Right atrium auricular region (tissue), 2 donors: ENCODE measurements at regions not wholly inside any gene's neighbourhood (a gene's known extent, or its start where the extent isn't known, plus 50 kb on each side); places are given as distances from the start of the nearest gene placed in this dataset.
"Not testable (repeated sequence)": the region's sequence is repeated elsewhere in the genome, so short reads cannot be mapped to it uniquely, and the experiment has no call there.

Experiments
- DNase-seq: peaks from one replicate; pipeline ENCODE4 v3.0.0-alpha.2; 2019; ENCODE audit warnings: low spot score
- H3K27ac ChIP-seq, 2 donors: fragments of 200-600 bp; sonication (generic); 1 replicate in 1 of 2; 2 replicates in 1 of 2; pipeline ENCODE4 v1.5.1; 2016 to 2019
- H3K27me3 ChIP-seq, 2 donors: fragments of 200-600 bp; sonication (generic); one replicate each; pipeline versions ENCODE4 v1.5.1 to v1.6.0; 2017 to 2019
- H3K36me3 ChIP-seq: fragments of 200-600 bp; sonication (generic); one replicate; pipeline ENCODE4 v1.5.1; 2016
- H3K4me1 ChIP-seq, 2 donors: fragments of 200-600 bp; sonication (generic); one replicate each; pipeline versions ENCODE4 v1.5.1 to v1.6.0; 2017 to 2019
- H3K4me3 ChIP-seq, 2 donors: fragments of 200-600 bp; sonication (generic); 1 replicate in 1 of 2; 2 replicates in 1 of 2; pipeline ENCODE4 v1.5.1; 2017 to 2019; ENCODE audit warnings: mild to moderate bottlenecking in 1 of 2, moderate library complexity in 1 of 2
- H3K9me3 ChIP-seq, 2 donors: fragments of 200-600 bp; sonication (generic); one replicate each; pipeline ENCODE4 v1.5.1; 2019
- TF ChIP-seq, protein P1 (sequence below), 2 donors: fragments of 200-600 bp; sonication (generic); IDR thresholded peaks; one replicate each; pipeline ENCODE4 v1.5.1; 2019; ENCODE audit warnings: antibody characterized with exemption in 2 of 2

DNA sequence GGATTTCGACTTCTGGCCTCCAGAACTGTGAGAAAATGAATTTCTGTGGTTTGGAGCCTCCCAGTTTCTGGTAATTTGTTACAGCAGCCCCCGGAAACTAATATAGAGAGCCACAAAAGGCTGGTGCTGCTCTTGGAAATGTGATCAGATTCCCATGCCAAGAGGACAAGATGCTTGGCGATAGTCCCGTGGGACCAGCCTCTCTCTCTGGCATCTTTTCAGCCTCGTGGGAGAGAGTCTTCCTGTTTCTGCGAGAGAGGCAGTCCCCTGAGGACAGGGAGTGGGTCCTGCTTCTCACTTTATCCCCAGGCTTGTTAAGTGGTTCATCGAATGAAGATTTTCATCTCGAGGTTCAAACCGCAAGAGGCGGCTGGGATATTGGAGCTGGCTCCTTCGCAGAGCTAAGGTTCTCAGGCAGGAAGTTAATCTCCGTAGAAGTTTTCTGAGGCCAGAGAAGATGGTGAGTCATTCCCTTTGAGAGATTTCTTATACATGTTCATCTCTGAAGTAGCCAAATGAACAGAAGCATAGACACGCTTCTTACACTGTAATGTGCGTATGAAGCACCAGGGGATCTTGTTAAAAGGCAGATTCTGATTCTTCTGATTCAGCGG lies 211.6 kb upstream of the SDK2 start:
- H3K9me3 ChIP-seq: peaks cover 0 to 8% of the 10 kb centered on the region in 2 donors
- peaks cover 0 to 6% of the 10 kb centered on the region in 2 donors for H3K4me1 ChIP-seq
- H3K4me3 ChIP-seq: no peak overlapping the region
- no peak for DNase-seq
- no peaks in the 10 kb centered on the region for H3K36me3 ChIP-seq
- H3K27me3 ChIP-seq: no peaks in the 10 kb centered on the region
- H3K27ac ChIP-seq: no peak overlapping the region
- TF ChIP-seq, protein P1, sequence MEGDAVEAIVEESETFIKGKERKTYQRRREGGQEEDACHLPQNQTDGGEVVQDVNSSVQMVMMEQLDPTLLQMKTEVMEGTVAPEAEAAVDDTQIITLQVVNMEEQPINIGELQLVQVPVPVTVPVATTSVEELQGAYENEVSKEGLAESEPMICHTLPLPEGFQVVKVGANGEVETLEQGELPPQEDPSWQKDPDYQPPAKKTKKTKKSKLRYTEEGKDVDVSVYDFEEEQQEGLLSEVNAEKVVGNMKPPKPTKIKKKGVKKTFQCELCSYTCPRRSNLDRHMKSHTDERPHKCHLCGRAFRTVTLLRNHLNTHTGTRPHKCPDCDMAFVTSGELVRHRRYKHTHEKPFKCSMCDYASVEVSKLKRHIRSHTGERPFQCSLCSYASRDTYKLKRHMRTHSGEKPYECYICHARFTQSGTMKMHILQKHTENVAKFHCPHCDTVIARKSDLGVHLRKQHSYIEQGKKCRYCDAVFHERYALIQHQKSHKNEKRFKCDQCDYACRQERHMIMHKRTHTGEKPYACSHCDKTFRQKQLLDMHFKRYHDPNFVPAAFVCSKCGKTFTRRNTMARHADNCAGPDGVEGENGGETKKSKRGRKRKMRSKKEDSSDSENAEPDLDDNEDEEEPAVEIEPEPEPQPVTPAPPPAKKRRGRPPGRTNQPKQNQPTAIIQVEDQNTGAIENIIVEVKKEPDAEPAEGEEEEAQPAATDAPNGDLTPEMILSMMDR (IDR thresholded peaks at IDR 0.05): no peak

DNA sequence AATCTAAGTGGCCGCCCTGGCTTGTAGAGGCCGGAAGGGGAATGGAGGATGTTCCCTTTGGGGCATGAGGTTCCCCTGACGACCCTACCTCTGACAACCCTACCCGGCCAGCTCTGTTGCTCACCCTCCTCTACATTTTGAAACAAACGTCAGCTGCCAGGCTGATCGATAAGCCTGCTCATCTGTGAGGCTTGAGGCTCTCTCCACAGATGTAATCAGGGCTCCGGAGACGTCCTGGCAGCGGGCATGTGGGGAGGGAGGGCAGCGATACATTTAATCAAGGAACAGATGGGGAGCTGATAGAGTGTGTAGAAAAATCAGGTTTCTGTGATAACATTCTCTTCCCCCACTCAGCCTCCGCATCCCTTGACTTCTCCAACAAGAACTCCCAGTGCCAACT lies 212.3 kb upstream of the SDK2 start:
- Histone ChIP-seq H3K27ac (no peak overlapping the region), H3K9me3 (peaks cover 0 to 8% of the 10 kb centered on the region in 2 donors), H3K36me3 (no peaks in the 10 kb centered on the region), H3K4me3 (no peak overlapping the region), H3K4me1 (peaks cover 0 to 6% of the 10 kb centered on the region in 2 donors), H3K27me3 (no peaks in the 10 kb centered on the region)
- no peak for DNase-seq
- TF ChIP-seq, protein P1 (IDR thresholded peaks at IDR 0.05): no peak

DNA sequence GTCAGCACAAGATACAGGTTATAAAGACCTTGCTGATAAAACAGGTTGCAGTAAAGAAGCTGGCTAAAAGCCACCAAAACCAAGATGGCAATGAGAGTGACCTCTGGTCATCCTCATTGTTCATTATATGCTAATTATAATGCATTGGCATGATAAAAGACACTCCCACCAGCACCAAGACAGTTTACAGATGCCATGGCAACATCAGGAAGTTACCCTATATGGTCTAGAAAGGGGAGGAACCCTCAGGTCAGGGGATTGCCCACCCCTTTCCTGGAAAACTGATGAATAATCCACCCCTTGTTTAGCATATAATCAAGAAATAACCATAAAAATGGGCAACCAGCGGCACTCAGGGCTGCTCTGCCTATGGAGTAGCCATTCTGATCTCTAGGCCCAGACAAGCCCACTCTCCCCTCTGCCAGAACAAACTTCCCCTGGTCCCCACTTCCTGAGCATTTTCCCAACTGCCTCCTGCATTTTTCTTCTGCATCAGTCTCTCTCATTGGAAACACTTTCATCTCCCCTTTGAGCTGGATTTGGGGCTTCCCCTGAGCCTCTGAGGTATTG lies 215.3 kb upstream of the SDK2 start:
- H3K4me3 ChIP-seq, H3K4me1 ChIP-seq, H3K27me3 ChIP-seq, H3K27ac ChIP-seq, H3K9me3 ChIP-seq, H3K36me3 ChIP-seq, DNase-seq: not testable (repeated sequence)

DNA sequence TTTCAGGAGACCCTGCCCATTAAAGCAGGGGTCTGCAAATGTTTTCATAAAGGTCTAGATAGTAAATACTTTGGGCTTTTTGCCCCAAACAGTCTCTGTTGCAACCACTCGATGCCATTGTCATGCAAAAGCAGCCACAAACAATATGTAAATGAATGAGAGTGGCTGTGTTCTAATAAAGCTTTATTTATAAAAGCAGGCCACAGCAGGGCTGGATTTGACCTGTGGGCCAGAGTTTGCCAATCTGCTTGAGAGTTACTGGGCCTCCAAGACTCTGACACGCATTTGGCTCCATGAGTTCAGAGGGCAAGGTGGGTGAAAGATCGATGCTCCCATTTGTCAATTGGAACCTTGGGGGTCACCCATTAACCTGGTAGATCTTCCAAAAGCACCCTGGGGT lies 217.3 kb upstream of the SDK2 start:
- Histone ChIP-seq H3K4me1 (peaks cover 0 to 1% of the 10 kb centered on the region in 2 donors), H3K9me3 (no peaks in the 10 kb centered on the region), H3K36me3 (no peaks in the 10 kb centered on the region), H3K27me3 (no peaks in the 10 kb centered on the region), H3K4me3 (no peak overlapping the region), H3K27ac (no peak overlapping the region)
- DNase-seq: no peak
- TF ChIP-seq, protein P1 (IDR thresholded peaks at IDR 0.05): no peak

DNA sequence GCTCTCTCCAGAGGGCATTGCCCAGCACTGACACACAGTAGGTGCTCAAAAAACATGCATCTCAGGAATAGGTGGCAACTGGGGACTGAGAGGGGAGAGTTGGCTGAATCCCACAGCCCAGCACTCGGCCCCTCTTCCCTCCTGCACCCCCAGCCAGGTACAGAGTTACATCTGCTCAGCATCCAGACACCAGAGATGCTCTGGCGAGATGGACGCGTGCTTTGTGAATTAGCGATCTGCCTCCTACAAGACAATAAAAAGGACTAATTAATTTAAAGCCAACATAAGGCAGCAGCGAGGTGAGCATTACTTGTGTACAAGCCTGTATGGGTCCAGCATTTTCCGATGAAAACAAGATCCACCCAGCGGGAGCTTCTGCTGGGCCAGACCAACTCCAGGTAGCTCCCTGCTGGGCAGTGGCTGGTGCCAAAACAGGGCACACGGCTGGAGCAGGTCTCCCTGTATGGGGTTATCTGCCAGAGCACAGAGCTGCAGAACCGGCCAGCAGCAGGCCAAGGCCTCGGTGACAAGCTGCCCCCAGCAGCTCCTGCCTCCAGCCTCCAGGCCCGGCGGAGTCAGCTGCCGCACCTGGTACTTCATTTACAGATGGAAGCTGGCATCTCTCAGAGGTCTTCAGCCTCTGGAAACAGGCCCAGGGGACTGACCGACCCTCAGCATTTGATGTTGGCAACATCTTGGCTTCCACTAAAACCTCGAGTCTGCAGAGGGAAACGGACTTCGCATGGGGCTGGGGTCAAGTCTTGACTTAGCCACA lies 219.7 kb upstream of the SDK2 start:
- H3K27ac ChIP-seq: no peak overlapping the region
- no peaks in the 10 kb centered on the region for H3K9me3 ChIP-seq
- H3K27me3 ChIP-seq: no peaks in the 10 kb centered on the region
- TF ChIP-seq, protein P1 (IDR thresholded peaks at IDR 0.05): no peak
- no peaks in the 10 kb centered on the region for H3K36me3 ChIP-seq
- no peaks in the 10 kb centered on the region for H3K4me1 ChIP-seq
- no peak overlapping the region for H3K4me3 ChIP-seq
- no peak for DNase-seq

DNA sequence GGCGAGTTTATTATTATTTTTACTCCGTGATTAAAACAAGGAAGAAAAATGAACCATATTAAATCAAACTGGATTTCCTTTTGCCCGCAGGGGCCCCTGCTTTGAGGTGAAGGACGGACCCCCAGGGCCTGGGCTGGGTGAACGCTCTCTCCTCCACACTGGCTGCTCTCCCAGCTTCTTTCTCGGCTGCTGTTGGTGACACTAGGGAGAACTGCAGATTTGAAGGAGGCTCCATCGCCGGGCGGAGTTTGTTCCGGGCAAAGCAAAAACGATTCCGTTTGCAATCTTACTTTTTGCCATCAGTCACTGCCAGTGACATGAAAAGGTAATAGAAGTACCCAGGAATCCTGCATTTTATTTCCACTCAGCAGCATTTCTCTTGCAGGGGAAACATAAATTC lies 221.6 kb upstream of the SDK2 start:
- TF ChIP-seq, protein P1 (IDR thresholded peaks at IDR 0.05): no peak
- Histone ChIP-seq H3K27me3 (no peaks in the 10 kb centered on the region), H3K4me1 (no peaks in the 10 kb centered on the region), H3K36me3 (no peaks in the 10 kb centered on the region), H3K9me3 (no peaks in the 10 kb centered on the region), H3K4me3 (no peak overlapping the region), H3K27ac (no peak overlapping the region)
- DNase-seq: no peak
